Gastroesophageal sphincter (tissue), 3 donors: ENCODE measurements at regions not wholly inside any gene's neighbourhood (a gene's known extent, or its start where the extent isn't known, plus 50 kb on each side); places are given as distances from the start of the nearest gene placed in this dataset.

Experiments
- CTCF ChIP-seq, 4 experiments: fragments of 200-600 bp in 2 of 4; fragments of 450-650 bp in 2 of 4; sonication (generic) in 1 of 4; IDR thresholded peaks; one replicate each; pipeline ENCODE4 v1.5.1; 2017 to 2019; ENCODE audit warnings: antibody characterized with exemption in 4 of 4, mild to moderate bottlenecking in 2 of 4, moderate library complexity in 2 of 4
- EP300 ChIP-seq: sonication (generic); formaldehyde crosslinking; IDR thresholded peaks from one replicate; pipeline ENCODE4 v1.6.1; 2017; ENCODE audit warnings: antibody characterized with exemption, mild to moderate bottlenecking
- POLR2A ChIP-seq, 2 donors: fragments of 450-650 bp; IDR thresholded peaks; one replicate each; pipeline ENCODE4 v1.6.1; 2017; ENCODE audit warnings: antibody characterized with exemption in 2 of 2, mild to moderate bottlenecking in 2 of 2, moderate library complexity in 1 of 2
- POLR2AphosphoS5 ChIP-seq: sonication (generic); formaldehyde crosslinking; IDR thresholded peaks from one replicate; pipeline ENCODE4 v1.6.1; 2017; ENCODE audit warnings: antibody characterized with exemption

- TF ChIP-seq CTCF (IDR thresholded peaks at IDR 0.05), result no peak
- no peak for TF ChIP-seq POLR2A (IDR thresholded peaks at IDR 0.05)
- no peak for TF ChIP-seq EP300
- no peak for TF ChIP-seq POLR2AphosphoS5
Measured at GRCh38 chr6:135575629-135576028, 78.1 kb upstream of the AHI1 start.
